GM19455 (cell line): ENCODE measurements at regions not wholly inside any gene's neighbourhood (a gene's known extent, or its start where the extent isn't known, plus 50 kb on each side); places are given as distances from the start of the nearest gene placed in this dataset.

Source experiments
- ATAC-seq: cut with Tn5 transposase; IDR thresholded peaks from one replicate; pipeline ENCODE4 v1.9.1; 2021; ENCODE audit not compliant: unreplicated experiment

- ATAC-seq, result no peak
Observed at GRCh38 chr22:48960980-48961660, 866.6 kb downstream of the BRD1 start.

DNA sequence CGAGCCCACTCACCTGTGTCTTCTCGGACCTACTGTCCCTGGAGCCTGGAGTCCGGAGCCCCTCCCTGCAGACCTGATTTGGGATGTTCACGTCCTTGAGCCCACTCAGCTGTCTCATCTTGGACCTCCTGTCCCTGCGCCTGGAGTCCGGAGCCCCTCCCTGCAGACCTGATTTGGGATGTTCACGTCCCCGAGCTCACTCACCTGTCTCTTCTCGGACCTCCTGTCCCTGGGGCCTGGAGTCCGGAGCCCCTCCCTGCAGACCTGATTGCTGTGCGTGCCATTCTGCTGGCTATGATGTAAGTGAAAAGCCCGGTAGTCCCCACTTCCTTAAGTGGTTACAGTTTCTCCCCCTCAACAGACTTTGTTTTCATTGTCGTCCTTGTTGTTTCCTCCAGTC, 867.1 kb downstream of the BRD1 start:
- no peak for ATAC-seq

DNA sequence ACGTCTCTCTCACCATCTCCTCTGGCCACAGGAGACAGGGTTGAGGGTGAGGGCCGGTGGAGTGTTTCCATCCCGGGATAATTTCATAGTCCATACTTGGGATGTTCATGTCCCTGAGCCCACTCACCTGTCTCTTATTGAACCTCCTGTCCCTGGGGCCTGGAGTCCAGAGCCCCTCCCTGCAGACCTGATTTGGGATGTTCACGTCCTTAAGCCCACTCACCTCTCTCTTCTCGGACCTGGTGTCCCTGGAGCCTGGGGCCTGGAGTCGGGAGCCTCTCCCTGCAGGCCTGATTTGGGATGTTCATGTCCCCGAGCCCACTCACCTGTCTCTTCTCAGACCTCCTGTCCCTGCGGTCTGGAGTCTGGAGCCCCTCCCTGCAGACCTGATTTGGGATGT, 868.2 kb downstream of the BRD1 start:
- no peak for ATAC-seq

DNA sequence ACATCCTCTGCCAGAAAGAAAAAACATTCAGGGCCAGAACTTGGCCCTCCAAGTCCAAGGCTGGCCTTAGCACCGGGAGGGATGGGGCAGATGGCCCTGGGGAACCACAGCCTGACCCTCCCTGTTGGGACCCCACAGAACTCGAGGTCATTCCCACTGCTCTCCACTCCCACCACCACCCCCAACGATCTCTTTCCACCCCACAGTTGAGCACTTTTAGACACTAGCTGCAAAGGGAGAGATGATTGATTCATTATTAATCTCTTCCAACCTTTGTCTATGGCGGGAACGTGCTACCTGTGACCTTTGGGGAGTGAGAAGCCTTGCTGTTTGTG, 869.7 kb downstream of the BRD1 start:
- ATAC-seq, result no peak

GRCh38 chr22:48957311-48957986, 870.2 kb downstream of the BRD1 start:
- ATAC-seq, result no peak

- ATAC-seq, result no peak
Observed at GRCh38 chr22:48955351-48956311, 872.0 kb downstream of the BRD1 start.

DNA sequence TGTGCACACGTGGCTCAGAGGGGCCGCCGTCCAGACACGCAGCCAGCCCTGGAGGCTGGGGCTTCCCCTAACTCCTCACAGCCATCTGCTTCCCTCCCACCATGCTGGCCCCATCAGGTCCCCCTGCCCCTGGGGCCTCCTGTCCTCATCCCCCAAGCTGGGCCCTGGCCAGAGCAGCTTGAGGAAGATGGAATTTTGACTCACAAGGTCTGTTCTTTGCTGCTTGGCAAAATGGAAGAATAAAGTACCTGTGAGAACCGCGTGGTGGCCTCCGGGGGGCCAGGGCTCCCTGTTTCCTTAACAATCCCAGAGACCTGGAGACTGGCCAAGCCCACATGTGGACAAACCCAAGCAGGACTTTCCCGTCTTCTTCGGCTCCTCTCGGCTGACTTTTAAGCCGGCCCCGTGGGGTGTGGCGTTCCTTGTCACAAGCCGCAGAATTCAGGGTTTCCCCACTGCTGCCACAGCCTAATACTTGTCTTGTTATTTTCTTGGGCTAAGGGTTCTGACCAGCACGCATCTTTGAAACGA, 872.8 kb downstream of the BRD1 start:
- no peak for ATAC-seq

GRCh38 chr22:48953830-48954229, 873.8 kb downstream of the BRD1 start:
- no peak for ATAC-seq

- no peak for ATAC-seq
Observed at GRCh38 chr22:48953103-48953720, 874.5 kb downstream of the BRD1 start.

- no peak for ATAC-seq
Observed at GRCh38 chr22:48952256-48953102, 875.2 kb downstream of the BRD1 start.

GRCh38 chr22:48951836-48952235, 875.8 kb downstream of the BRD1 start:
- ATAC-seq, result no peak

DNA sequence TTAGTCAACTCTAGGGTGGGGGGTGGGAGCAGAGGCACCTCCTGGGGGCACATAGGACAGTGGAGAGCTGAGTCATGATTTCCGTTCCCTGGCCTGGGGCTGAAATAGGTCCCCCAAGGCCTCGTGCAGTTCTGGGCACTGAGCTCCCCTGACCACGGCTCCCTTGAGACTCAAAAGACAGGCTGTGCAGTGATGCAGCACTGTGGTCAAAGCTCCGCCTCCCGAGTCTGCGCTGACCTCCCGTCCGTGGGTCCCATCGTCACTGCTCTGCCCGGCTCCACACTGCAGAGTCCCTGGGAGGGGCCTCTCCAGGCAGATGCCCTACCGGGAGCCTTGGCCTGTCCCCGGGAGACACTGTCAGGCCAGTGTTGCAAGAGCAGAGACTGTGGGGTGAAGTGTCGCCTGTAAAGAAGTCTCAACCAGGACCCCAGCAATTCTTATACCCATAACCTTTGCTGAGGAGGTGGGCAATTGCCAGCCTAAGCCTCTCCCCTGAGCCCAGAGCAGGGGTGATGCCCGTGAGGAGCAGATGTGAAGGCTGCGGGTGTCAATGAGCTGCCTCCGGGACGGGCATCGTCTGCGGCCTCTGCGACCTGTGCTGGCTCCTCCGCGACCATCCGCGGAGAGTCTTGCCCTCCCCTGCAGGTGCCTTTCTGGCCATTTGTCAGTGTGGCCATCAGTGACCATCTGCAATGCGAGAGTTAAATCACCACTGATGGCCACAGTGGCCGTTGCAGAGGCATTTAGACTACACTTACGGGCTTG, 877.3 kb downstream of the BRD1 start:
- no peak for ATAC-seq

DNA sequence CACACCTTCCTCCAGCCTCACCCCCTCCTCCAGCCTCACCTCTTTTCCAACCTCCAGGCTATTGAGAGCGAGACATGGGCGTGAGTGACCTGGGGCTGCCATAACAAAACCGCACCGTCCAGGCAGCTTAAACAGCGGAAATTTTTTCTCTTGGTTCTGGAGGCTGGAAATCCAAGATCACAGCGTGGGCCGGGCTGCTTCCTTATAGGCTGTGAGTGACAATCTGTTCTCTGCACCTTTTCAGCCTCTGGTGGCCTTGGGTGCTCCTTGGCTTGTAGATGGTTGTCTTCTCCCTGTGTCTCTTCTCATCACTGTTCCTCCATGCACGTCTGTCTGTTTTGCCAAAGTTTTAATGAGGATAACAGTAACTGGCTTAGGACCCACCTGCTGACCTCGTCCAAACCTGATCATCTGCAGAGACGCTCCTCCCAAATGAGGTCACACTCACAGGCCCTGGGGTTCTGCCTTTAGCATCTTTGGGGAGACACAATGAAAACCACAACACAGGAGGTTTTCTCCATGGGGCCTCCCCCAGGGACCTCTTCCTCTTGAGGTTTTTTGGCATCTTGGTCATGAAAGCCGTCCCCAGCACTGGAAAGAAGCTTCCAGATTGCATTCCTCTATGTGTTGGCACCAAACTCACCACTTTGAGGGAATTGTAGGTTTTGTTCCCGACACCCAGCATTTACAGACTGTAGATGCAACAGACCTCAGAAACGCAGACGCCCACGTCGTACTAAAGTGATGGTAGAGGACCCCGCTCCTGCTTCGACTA, 878.1 kb downstream of the BRD1 start:
- ATAC-seq, result no peak

DNA sequence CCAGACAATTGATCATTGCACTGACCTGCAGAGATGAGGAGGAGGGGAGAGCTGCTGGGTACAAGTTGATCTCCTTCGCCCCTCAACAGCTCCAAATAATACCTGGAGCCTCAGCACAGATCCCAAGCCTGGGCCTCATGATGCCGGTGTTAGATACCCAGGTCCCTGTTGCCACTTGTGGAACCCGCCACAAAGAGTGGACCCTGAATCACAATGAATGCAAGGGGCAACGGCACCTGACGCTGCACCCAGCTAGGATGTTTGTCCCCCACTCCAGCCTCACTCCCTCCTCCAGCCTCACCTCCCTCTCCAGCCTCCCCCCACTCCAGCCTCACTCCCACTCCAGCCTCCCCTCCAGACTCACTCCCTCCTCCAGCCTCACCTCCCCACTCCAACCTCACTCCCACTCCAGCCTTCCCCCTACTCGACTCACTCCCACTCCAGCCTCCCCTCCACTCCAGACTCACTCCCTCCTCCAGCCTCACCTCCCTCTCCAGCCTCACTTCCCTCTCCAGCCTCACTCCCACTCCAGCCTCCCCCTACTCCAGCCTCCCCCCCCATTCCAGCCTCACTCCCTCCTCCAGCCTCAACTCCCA, 879.0 kb downstream of the BRD1 start:
- no peak for ATAC-seq

DNA sequence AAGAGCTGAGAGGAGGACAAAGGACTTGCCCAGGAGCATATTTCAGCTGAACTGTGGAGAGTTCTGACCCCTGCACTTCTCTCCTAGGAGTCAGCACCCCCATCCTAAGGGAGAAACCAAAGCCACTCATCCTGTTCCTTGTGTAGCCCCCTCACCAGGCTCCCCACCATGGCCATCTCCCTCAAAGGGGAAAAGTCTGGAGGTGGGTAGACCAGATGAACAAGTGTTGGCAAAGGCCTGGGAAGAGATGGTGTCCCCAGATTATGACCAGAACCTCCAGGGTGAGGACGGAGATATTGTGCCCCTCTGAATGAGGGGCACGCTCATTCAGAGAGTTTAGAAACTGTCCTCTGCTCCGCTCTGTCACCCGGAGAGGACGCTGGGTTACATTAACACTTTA, 880.0 kb downstream of the BRD1 start:
- no peak for ATAC-seq

- ATAC-seq, result no peak
Observed at GRCh38 chr22:48945621-48946458, 881.8 kb downstream of the BRD1 start.
